Colon (tissue), 2 donors: ENCODE measurements at regions not wholly inside any gene's neighbourhood (a gene's known extent, or its start where the extent isn't known, plus 50 kb on each side); places are given as distances from the start of the nearest gene placed in this dataset.
A peak's percentile ranks its signal among the peaks of the same experiment; 100 is the strongest.

Source experiments
- FAIRE-seq: peaks from 2 replicates; lab custom pipeline; 2012; peaks lifted over from hg19 to GRCh38; lab: Jason Lieb, UNC
- donor health status: control.
- donor health status: control.

DNA sequence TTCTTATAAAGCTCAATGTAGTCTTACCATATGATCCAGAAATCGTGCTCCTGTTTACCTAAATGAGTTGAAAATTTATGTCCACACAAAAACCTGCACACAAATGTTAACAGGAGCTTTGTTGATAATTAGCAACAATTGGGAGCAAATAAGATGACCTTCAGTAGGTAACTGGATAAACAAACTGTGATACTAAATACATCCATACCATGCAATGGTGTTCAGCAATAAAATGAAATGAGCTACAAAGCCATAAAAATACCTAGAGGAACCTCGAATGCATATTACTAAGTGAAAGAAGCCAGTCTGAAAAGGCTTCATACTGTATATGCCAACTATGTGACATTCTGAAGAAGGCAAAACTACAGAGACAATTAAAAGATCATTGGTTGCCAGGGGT is 185.6 kb upstream of the HNRNPA3 start:
- no peak for FAIRE-seq

DNA sequence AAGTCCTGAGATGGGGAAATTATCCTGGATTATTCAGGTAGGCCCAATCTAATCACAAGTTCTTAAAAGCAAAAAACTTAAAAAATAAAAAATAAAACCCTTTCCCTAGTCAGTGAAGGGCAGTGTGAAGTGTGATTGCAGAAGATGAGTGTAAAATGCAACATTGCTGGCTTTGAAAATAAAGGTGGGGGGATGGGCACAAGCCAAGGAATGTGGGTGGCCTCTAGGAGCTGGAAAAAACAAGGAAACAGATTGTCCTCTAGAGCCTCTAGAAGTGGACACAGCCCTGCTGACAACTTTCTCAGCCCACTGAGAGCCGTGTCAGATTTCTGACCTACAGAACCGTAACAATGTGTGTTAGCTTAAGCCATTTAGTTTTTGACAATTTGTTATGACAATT is 184.3 kb upstream of the HNRNPA3 start:
- no peak for FAIRE-seq

DNA sequence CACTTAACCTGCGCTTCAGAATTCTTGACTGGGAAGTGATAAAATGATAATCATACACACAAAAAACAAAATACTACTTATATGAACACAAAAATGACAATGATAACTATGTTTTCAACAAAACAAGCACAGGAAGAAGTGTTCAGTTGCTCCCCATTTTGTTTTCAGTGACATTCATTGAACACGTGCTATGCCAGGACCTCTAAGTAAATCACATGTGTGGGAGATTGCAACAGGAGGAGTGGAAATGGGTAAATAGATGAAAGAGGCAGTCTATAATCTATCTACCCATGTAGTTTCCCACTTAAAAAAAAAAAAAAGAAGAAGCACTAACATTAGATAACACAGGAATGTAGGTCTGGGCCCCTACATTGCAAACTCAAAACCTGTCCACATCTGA is 183.5 kb upstream of the HNRNPA3 start:
- no peak for FAIRE-seq

DNA sequence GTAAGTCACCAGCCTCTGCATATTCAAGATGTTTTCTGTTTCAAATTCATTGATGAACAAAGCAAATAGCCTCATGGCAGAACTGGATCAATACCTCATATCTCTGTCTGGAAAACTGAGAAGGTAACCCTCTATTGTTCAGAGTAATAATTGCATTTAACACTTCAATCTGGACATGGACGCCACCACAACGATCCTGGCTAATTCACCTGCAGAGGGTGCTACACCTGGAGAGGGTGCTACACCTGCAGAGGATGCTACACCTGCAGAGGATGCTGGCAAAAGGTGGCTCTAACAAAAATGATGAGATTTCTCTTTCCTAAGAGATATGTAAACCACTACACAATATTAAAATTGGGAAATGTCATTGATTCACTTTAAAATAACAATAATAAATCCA is 183.1 kb upstream of the HNRNPA3 start:
- FAIRE-seq: no peak

DNA sequence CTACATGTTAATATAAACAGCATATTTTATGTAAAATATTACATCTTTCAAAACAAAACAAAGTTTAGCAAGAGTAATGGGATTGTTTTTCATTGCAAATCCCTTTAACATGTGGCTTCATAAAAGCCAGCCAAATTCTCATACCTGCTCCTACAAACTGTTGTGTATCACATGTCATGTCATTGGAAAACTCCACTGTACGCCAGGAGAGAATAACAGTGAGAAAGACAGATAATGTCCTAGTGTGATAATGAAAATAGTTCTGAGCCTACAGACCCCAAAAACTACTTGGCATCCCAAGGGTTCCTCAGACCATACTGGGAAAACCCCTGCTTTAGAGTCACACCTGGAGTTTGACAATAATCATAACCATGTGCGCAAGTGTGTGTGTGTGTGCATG is 182.7 kb upstream of the HNRNPA3 start:
- FAIRE-seq: no peak

DNA sequence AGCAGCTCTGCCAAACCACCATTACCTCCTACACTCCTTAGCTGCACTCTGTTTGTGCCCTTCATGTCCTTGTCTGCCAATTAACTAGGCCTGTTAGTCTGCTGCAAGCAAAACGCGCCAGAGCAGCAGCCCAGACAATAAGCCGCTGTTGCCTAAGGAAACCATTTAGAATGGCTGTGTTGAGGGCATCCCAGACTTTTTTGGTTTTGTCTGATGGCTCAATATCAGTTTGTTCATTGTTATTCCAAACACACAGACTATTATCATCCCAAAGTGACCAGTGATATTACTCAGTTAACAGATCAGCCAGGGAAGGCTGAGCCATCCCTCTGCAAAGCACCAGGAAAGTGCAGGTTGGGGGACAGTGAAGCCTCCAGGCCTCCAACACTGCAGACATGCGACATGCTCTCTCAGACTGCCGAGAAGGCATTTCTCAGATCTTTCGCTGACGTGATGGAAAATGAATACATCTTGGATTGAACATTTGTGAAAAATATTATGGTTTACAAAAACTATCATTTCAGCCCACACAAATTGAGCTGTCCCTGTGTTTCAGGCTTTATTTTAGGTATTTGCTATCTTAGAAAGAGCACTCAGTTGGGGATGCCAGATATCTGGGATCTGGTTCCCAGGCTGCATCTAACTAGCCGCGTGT is 182.0 kb upstream of the HNRNPA3 start:
- FAIRE-seq: no peak

DNA sequence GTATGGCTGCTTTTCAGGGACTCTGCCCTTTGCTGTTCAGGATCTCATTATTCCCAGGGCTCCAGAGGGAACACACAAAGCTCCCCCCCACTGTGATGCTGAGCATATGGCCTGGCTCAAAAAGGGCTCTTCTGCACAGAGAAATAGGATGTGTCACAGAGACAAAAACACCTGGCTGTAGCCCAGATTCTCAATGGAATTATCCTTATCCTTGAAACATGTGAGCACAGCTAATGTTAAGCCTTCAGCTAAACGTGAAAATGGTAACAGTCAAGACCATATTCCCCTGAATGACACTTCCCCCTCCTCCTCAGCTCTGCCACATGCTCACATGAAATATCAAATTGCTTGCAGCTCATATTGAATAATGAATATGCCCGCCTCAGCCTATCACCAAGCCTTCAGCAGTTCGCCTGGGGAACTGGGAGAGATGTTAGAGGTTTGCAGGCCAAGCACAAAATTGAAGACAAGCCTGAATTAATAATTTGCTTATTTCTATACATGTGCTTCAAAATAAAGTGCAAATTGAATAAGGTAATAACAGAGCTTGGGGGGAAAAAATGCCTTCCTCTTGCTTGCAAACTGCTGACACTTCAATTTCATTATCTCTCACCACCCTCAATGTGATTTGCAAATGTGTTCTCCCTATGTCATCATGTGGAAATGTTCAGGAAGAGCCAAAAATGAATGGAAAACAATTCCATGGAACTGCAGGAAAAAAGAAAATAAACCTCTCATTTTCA is 181.0 kb upstream of the HNRNPA3 start:
- FAIRE-seq: no peak

DNA sequence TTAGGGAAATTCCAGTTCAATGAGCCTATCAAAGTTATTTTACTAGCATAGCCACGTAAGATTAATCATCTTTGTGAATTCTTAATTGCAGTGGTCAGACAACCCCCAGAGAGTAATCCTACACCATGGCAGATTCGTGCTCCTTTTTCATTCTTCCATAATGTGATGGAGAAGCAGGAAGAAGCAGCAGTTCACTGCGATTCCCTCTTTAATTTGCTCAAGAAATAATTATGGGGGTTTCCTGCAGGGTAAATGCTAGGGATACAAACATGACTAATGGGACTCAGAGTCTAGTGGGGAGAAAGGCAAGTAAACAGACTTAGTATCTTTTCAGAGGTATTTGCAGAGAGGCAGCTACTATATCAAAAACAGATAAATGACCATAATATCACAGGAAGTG is 175.8 kb upstream of the HNRNPA3 start:
- no peak for FAIRE-seq

DNA sequence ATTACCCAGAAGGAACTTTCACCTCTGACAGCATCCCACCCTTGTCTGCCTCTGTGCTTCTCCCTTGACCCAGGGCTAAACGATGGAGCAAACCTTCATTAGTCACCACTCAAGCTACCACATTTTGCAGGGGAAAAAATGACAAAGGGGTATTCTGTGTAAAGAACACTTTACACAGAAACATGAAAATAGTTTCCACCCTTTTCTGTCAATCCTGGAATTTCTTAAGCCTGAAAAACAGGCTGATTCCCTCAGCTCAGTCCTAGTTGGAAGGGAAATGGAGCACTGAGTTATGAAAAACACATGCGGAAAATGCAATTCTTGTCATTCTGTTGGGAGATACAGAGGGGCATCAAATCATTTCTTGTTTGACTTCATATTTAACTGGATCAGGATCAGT is 175.0 kb upstream of the HNRNPA3 start:
- no peak for FAIRE-seq

DNA sequence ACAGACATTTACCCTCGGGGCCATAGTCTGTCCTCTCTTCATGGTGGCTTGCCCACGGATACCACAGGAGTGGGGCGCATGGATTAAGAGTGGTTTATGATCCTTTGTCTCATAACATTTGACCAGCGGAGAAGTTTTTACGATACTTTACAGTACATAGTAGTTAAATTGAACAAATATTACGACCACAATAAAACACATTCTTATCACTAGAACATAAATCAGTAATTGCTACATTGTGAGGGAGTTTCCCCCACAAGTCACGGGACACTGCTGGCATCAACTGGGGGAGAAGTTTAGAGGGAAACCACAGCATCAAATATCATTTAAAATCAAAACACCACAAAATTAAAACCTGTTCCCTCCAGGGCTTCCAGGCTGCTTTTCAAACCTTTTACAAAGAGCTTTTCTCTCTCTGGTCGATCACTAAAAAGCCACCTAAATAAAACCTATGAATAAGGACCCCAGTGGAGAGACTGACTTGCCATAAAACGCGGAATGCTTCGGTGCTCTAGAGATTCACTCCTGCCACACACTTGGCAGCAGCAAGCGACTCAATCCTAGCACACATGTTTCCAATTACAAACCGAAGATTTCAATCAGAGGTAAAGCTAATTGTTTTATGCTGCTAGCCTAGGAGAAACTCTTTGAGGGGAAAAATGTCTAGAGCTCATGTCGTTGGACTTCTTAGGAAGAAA is 173.7 kb upstream of the HNRNPA3 start:
- no peak for FAIRE-seq

DNA sequence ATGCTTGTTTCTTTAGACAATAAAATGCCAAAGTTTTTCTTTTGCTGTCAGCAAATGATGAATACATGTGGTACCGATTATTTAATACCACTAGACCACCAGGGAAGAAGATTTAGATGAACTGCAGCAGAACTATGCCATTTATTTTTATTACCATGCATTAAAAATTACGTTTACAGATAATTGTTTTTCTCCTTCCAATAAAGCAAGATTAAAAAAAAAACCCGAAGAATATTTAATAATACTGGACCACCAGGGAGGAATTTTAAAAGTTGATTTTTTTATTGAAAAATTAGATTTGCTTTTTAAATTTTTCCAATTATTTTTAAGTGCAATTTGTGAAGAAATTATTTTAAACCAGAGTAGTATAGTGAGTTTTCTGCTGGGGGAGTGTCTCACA is 170.3 kb upstream of the HNRNPA3 start:
- no peak for FAIRE-seq

DNA sequence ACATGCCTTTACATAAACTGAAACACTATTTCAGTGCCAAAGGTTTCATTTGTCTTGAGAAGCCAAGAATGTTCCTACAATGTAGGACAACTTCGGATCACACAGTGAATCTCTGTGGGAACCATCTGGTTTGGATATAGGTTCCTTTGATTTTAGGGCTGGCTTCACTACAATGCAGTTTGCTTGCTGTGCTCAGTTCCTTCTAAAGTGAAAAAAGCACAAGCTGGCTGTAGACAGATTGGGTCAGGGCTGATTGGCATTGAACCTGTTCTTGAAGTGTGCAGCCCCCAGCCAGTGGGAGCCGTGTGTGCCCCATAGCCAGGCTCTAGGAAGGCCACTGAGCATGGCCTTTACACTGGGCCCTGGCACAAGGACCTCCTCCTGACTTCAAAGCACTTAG is 167.9 kb upstream of the HNRNPA3 start:
- no peak for FAIRE-seq

DNA sequence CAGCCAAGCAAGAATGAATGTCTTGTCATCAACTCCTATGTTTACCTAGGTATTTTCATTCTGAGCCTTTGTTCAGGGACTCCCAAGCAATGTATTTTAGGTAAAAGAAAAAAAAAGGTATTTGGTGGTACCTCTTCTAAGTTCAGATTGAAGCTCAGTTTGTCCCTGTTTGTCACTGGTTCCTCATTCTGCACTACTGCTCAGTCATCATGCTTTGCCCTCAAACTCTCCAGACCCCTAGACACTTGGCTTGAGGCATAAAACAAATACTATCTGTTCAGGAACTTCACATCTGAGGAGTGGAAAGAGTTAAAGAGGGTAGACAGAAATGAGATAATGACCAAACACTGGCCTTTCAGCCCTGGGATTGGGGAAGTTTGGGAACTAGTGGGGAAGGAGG is 163.6 kb upstream of the HNRNPA3 start:
- no peak for FAIRE-seq

DNA sequence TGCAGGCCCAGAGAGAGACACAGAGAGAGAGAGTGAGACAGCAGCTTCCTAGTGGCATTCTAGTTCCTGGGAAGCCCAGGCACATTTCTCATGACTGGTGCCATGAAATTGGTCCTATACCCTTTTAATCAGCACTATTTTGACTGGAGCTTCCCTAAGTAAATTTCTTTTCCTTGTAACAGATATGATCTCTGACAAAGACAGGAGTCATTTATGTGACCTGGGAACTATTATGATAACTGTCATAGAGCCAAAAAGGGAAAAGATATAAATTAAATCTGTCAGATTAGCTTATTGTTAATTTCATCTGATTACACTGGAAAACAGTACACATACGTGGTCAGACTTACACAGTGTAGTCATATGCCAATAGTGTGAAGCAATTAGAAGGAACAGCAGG is 161.3 kb upstream of the HNRNPA3 start:
- no peak for FAIRE-seq

DNA sequence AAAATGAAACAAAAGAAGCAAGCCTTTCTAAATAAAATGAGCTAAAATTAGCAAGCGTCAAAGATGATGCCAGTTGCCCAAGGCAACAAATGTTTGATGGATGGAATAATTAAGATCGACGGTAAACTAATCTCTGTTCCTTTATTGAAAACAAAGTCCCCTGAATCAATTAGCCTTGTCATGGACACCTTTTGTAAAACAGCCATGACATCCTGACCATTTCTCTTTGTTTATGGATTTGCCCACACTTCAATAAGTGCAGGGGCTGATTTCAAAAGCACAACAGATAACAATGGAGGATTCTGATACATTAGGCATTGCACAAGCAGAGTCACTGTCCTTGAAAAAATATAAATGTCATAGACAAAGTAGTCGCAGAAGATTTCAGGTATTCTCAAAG is 160.1 kb upstream of the HNRNPA3 start:
- FAIRE-seq: no peak

DNA sequence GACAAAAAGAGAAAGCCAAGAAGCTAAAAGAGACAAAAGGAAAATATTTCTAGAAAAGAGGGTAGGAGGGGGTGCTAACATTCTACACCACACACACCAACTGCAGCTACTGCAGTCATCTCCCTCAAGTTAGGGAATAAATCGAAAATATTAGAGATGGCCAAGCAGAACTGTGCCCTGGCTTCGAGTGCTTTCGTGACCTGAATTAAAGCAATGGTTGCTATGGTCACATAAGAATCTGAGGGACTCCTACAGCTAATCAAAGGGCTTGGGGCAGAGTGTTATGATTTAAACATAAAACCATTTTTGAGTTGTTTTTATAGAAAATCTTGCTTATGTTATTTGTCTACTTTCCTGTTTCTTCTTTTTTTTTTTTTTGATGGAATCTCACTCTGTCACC is 159.6 kb upstream of the HNRNPA3 start:
- FAIRE-seq: no peak

DNA sequence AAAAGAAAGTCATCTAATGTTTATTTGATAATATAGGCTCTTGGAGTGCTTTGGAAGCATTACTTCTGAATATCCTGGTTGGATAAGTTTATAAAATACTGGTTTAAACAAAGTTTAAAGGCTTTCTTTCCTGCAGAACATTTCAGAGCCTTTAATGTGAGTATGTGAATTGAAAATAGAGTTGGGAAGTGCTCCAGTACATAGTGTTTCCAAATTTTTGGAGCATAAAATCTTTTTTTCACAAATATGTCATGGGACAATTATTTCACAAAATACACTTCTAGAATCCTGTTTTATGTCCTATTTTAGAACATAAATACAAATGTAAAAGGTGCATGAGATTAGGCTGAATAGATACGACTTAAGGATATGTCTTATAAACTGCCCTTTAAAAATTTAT is 158.9 kb upstream of the HNRNPA3 start:
- FAIRE-seq: no peak

DNA sequence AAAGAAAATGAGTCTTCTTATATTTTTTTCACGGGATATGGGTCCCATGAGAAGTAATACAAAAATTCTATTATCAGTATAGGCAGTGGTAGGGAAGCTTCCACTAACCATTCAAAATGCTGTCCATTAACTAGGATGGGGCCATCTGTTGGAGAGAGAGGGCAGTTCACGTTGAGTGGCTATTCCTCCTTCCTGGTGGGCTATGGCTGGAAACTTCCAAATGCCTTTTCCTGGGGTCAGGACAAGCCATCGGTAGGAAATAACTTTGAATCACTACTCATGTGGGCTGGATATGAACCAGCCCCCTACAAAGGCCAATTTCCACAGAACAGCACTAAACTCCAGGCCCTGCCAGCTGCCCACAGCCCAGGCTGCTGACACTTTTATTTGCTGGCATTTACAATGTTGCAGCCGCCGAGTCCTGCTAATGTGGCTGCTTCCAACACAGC is 156.1 kb upstream of the HNRNPA3 start:
- FAIRE-seq: no peak

DNA sequence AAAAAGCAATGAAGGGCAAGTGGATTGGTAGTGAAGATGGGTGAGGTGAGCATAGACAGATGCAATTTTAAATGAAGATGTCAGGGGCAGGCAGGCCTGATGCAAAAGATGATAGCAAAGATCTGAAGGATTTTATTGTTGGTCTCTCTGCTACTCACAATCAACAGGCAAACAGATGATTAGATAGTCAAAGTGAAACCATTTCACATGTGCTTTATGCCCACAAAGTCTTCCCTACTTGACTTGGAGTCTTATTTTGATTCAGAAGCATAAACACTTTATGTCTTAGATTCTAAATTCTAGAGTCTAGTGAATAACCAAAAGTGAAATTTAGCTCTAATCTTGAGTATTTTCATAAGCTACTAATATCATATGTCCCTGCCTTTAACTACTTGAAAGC is 153.8 kb upstream of the HNRNPA3 start:
- no peak for FAIRE-seq

DNA sequence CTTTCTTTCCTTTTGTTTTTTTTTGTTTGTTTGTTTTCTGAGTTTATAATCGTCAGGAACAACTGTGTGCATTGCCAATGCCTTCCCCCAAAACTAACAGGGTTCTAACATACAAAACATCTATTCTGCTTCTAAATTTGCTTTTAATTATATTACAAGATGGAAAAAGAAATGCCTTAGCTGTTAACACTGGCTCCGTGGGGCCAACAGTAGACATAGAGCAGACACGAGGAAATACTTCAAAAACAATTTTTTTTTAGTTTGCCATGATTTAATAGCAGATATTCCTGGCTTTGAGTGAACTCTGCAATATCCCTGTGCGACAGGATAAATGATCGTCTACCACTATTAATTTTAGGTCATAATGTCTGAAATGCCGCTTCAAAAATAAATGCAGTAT is 153.3 kb upstream of the HNRNPA3 start:
- FAIRE-seq: no peak

DNA sequence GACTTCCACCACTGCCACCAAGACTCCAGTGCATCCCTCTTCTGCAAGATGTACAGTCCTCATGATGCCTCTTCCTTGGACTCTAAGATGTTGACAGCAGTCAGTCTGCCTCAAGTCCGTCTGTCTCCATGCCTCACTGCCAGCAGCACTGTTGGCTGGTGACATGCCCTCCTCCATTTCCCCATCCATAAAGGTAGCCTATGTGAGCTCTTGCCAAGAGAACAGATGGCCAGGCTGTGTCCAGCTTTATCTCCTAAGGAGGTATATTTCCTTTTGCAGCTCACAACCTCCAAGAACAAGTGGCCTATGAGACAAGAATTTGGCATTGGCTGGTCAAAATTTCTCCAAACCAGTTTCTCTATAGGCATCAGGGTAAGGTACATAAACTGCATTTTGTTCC is 149.3 kb upstream of the HNRNPA3 start:
- FAIRE-seq: no peak

DNA sequence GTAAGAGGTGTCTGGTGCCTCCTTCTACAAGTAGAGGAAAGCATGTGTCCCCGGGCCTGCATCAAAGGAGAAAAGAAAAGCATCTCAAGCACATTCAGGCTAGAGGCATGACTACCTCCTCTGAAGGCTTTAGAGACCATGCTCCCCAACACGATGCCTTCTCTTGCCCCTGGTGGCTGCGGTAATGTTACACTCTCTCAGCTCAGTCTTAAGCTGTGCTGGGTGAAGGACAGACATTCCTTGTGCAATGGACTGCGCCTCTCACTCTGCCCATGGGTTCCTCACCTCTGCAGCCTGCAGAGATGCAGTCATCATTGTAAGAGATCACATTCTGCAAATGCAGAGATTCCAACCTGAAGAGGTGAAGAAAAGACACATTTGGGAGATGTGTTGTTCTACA is 148.2 kb upstream of the HNRNPA3 start:
- FAIRE-seq: no peak

DNA sequence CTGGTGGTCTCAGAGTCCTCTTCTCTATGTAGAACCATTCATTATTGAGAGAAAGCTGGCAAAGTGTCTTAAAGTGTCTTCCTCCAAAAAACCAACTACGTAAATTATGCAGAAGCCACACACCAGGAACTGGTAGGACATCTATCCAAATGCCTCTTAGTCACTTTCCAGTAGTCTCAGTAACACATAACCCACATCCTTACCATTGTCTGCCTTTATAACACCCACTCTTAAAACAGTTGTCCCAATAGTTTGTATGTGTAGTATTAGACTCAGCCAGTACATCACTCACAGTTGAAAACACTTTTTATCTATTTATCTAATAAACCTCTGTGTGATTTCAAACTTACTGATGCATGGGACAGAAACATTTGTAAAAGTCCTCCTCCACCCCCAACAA is 143.6 kb upstream of the HNRNPA3 start:
- no peak for FAIRE-seq

DNA sequence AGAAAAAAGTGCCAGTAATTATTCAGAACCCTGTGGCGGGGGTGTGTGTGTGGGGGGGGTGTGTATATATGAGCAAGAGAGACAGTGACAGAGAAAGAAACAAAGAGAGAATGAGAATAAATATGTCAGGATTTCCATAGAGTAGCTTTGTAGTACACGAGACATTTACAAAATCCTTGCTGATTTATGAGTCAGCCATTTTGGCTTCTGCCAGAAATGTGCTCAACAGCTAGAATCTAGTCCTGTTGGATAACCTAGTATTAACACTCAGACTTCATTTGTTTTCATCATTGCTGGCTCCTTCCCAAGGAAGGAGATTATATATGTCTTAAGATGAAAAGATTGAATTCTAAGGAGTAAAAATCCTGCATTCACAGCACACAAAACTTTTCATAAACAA is 140.5 kb upstream of the HNRNPA3 start:
- peak; percentile 14 for FAIRE-seq
